ENCODE measurements at regions not wholly inside any gene's neighbourhood (a gene's known extent, or its start where the extent isn't known, plus 50 kb on each side); places are given as distances from the start of the nearest gene placed in this dataset.

- no peak overlapping the region for H3K4me2 ChIP-seq (ENCODE audit: insufficient read depth, low read length)
- intact Hi-C loops (cut with micrococcal nuclease), result no loop called here
- H4K20me1 ChIP-seq (replicated peaks; ENCODE audit: control insufficient read depth, insufficient read depth, low read length), result no peaks in the 10 kb centered on the region
- no peaks in the 10 kb centered on the region for H3K27me3 ChIP-seq (ENCODE audit: control insufficient read depth in 2 of 2, insufficient read depth in 2 of 2, low read length in 2 of 2)
- no peaks in the 10 kb centered on the region; the same call in 1 of the 2 replicates for H3K9me3 ChIP-seq (replicated peaks; ENCODE audit: control insufficient read depth, insufficient read depth, low read depth, low read length)
- CTCF ChIA-PET (ENCODE audit: low intra/inter-chr PET ratio), result no interaction called here
- no peak overlapping the region for H3K9ac ChIP-seq (ENCODE audit: insufficient read depth in 1 of 2, low read depth in 2 of 2, low read length in 2 of 2)
- H3K36me3 ChIP-seq (ENCODE audit: control insufficient read depth, insufficient read depth, low read length), result no peaks in the 10 kb centered on the region
- H3K79me2 ChIP-seq (ENCODE audit: control insufficient read depth, insufficient read depth, low read length), result no peaks in the 10 kb centered on the region
- POLR2A ChIA-PET, result no interaction called here
- DNase-seq (ENCODE audit: extremely low read depth in 1 of 4, low spot score in 3 of 4) (no peak), ATAC-seq (no peak), FAIRE-seq (no peak)
- no peak for TF ChIP-seq RBM14 (IDR thresholded peaks at IDR 0.05; ENCODE audit: borderline replicate concordance, insufficient read depth, low read depth, low read length)
- in situ Hi-C loops (cut with MboI), result no loop called here
- no peak overlapping the region for H3K4me3 ChIP-seq
- BruUV-seq (replicated peaks), result no TSS peak
- H3K9me1 ChIP-seq (ENCODE audit: control insufficient read depth, insufficient read depth, low read length), result no peaks in the 10 kb centered on the region
- H3K27ac ChIP-seq (ENCODE audit: extremely low read depth, low read depth, low read length), result no peak overlapping the region
- H2AFZ ChIP-seq (ENCODE audit: low read depth, low read length), result no peak overlapping the region
- no peaks in the 10 kb centered on the region for H3K4me1 ChIP-seq (replicated peaks in 1 of 2; ENCODE audit: control insufficient read depth in 2 of 2, insufficient read depth in 2 of 2, low read length in 2 of 2)
Measured at GRCh38 chr5:17788351-17788750, 154.1 kb downstream of the TAF11L14 start.

- ATAC-seq (no peak), FAIRE-seq (no peak), DNase-seq (ENCODE audit: extremely low read depth in 1 of 4, low spot score in 3 of 4) (no peak)
- H3K9me1 ChIP-seq (ENCODE audit: control insufficient read depth, insufficient read depth, low read length), result no peaks in the 10 kb centered on the region
- no peaks in the 10 kb centered on the region for H3K79me2 ChIP-seq (ENCODE audit: control insufficient read depth, insufficient read depth, low read length)
- WGBS (ENCODE audit: insufficient coverage, low coverage, missing lambda C conversion rate), result 0% methylated on average over 3 of the region's 3 CpGs
- TF ChIP-seq SIX5 (IDR thresholded peaks at IDR 0.05; ENCODE audit: borderline replicate concordance in 1 of 2, insufficient read depth in 1 of 2, low read depth in 1 of 2, low read length in 2 of 2) (no peak), SIRT6 (IDR thresholded peaks at IDR 0.05; ENCODE audit: low read depth, low read length) (no peak), GTF2F1 (IDR thresholded peaks at IDR 0.05; ENCODE audit: low read depth, low read length) (no peak), ZNF609 (CRISPR knock-in tag; IDR thresholded peaks at IDR 0.05; ENCODE audit: borderline replicate concordance) (no peak)
- no peaks in the 10 kb centered on the region for H3K27me3 ChIP-seq (ENCODE audit: control insufficient read depth in 2 of 2, insufficient read depth in 2 of 2, low read length in 2 of 2)
- no peak overlapping the region for H2AFZ ChIP-seq (ENCODE audit: low read depth, low read length)
- no peak overlapping the region for H3K9ac ChIP-seq (ENCODE audit: insufficient read depth in 1 of 2, low read depth in 2 of 2, low read length in 2 of 2)
- no TSS peak for BruUV-seq (replicated peaks)
- no peaks in the 10 kb centered on the region for H3K9me3 ChIP-seq (replicated peaks; ENCODE audit: control insufficient read depth, insufficient read depth, low read depth, low read length)
- no peaks in the 10 kb centered on the region for H3K36me3 ChIP-seq (ENCODE audit: control insufficient read depth, insufficient read depth, low read length)
- ChIA-PET CTCF (ENCODE audit: low intra/inter-chr PET ratio) (no interaction called here), POLR2A (interaction anchor here (0.6 kb wide), 1 partner anchor 315 kb away, joined by 4 read pairs; no protein-coding TSS in a partner anchor)
- no peak overlapping the region for H3K27ac ChIP-seq (ENCODE audit: extremely low read depth, low read depth, low read length)
- H3K4me3 ChIP-seq, result no peak overlapping the region
- intact Hi-C loops (cut with micrococcal nuclease), result no loop called here
- H3K4me1 ChIP-seq (replicated peaks in 1 of 2; ENCODE audit: control insufficient read depth in 2 of 2, insufficient read depth in 2 of 2, low read length in 2 of 2), result no peaks in the 10 kb centered on the region
- H4K20me1 ChIP-seq (replicated peaks; ENCODE audit: control insufficient read depth, insufficient read depth, low read length), result no peaks in the 10 kb centered on the region
- in situ Hi-C loops (cut with MboI), result no loop called here
- no peak overlapping the region for H3K4me2 ChIP-seq (ENCODE audit: insufficient read depth, low read length)
Measured at GRCh38 chr5:17794201-17794600, 159.9 kb downstream of the TAF11L14 start.
